ENCODE measurements at regions not wholly inside any gene's neighbourhood (a gene's known extent, or its start where the extent isn't known, plus 50 kb on each side); places are given as distances from the start of the nearest gene placed in this dataset.

- no peaks in the 10 kb centered on the region for H3K9me3 ChIP-seq (replicated peaks; ENCODE audit: control insufficient read depth, low read depth, low read length)
- no CpG with 5 or more reads among the region's 2 CpGs for WGBS (ENCODE audit: insufficient coverage)
- no peaks in the 10 kb centered on the region for H3K27me3 ChIP-seq (ENCODE audit: control insufficient read depth, insufficient read depth, low read length)
- H3K36me3 ChIP-seq (ENCODE audit: control insufficient read depth, insufficient read depth, low read length), result no peaks in the 10 kb centered on the region
- no peak for DNase-seq
- no peaks in the 10 kb centered on the region for H3K4me1 ChIP-seq (ENCODE audit: control insufficient read depth, insufficient read depth, low read length)
- no peak overlapping the region for H3K4me3 ChIP-seq (ENCODE audit: low read length)
- no peak overlapping the region for H3K27ac ChIP-seq (ENCODE audit: low read length)
These were observed 335.3 kb upstream of the SMIM21 start for GRCh38 chr18:75762758-75763157.

GRCh38 chr18:75760208-75760607, 332.7 kb upstream of the SMIM21 start:
- no peaks in the 10 kb centered on the region for H3K27me3 ChIP-seq (ENCODE audit: control insufficient read depth, insufficient read depth, low read length)
- no CpG with 5 or more reads among the region's 1 CpG for WGBS (ENCODE audit: insufficient coverage)
- no peaks in the 10 kb centered on the region for H3K4me1 ChIP-seq (ENCODE audit: control insufficient read depth, insufficient read depth, low read length)
- no peak overlapping the region for H3K27ac ChIP-seq (ENCODE audit: low read length)
- H3K4me3 ChIP-seq (ENCODE audit: low read length), result no peak overlapping the region
- H3K9me3 ChIP-seq (replicated peaks; ENCODE audit: control insufficient read depth, low read depth, low read length), result no peaks in the 10 kb centered on the region
- no peaks in the 10 kb centered on the region for H3K36me3 ChIP-seq (ENCODE audit: control insufficient read depth, insufficient read depth, low read length)
- no peak for DNase-seq

GRCh38 chr18:75757951-75758350, 330.4 kb upstream of the SMIM21 start:
- no peak overlapping the region for H3K4me3 ChIP-seq (ENCODE audit: low read length)
- H3K27me3 ChIP-seq (ENCODE audit: control insufficient read depth, insufficient read depth, low read length), result no peaks in the 10 kb centered on the region
- no peak overlapping the region for H3K27ac ChIP-seq (ENCODE audit: low read length)
- no peak for DNase-seq
- 51% methylated on average over 6 of the region's 7 CpGs for WGBS (ENCODE audit: insufficient coverage)
- no peaks in the 10 kb centered on the region for H3K9me3 ChIP-seq (replicated peaks; ENCODE audit: control insufficient read depth, low read depth, low read length)
- H3K36me3 ChIP-seq (ENCODE audit: control insufficient read depth, insufficient read depth, low read length), result no peaks in the 10 kb centered on the region
- no peaks in the 10 kb centered on the region for H3K4me1 ChIP-seq (ENCODE audit: control insufficient read depth, insufficient read depth, low read length)

- WGBS (ENCODE audit: insufficient coverage), result 79% methylated on average over 2 of the region's 3 CpGs
- Histone ChIP-seq H3K27ac (ENCODE audit: low read length) (no peak overlapping the region), H3K4me1 (ENCODE audit: control insufficient read depth, insufficient read depth, low read length) (no peaks in the 10 kb centered on the region), H3K4me3 (ENCODE audit: low read length) (no peak overlapping the region), H3K9me3 (replicated peaks; ENCODE audit: control insufficient read depth, low read depth, low read length) (no peaks in the 10 kb centered on the region), H3K27me3 (ENCODE audit: control insufficient read depth, insufficient read depth, low read length) (no peaks in the 10 kb centered on the region), H3K36me3 (ENCODE audit: control insufficient read depth, insufficient read depth, low read length) (no peaks in the 10 kb centered on the region)
- DNase-seq, result no peak
These were observed 326.9 kb upstream of the SMIM21 start for GRCh38 chr18:75754433-75754832.

- DNase-seq, result no peak
- Histone ChIP-seq H3K4me3 (ENCODE audit: low read length) (no peak overlapping the region), H3K27ac (ENCODE audit: low read length) (no peak overlapping the region), H3K4me1 (ENCODE audit: control insufficient read depth, insufficient read depth, low read length) (no peaks in the 10 kb centered on the region), H3K27me3 (ENCODE audit: control insufficient read depth, insufficient read depth, low read length) (no peaks in the 10 kb centered on the region), H3K9me3 (replicated peaks; ENCODE audit: control insufficient read depth, low read depth, low read length) (no peaks in the 10 kb centered on the region), H3K36me3 (ENCODE audit: control insufficient read depth, insufficient read depth, low read length) (no peaks in the 10 kb centered on the region)
- WGBS (ENCODE audit: insufficient coverage), result 93% methylated on average over 3 of the region's 3 CpGs
These were observed 326.2 kb upstream of the SMIM21 start for GRCh38 chr18:75753753-75754152.

GRCh38 chr18:75752740-75753263, 325.3 kb upstream of the SMIM21 start:
- Histone ChIP-seq H3K36me3 (ENCODE audit: control insufficient read depth, insufficient read depth, low read length) (no peaks in the 10 kb centered on the region), H3K4me3 (ENCODE audit: low read length) (no peak overlapping the region), H3K27me3 (ENCODE audit: control insufficient read depth, insufficient read depth, low read length) (no peaks in the 10 kb centered on the region), H3K27ac (ENCODE audit: low read length) (no peak overlapping the region), H3K4me1 (ENCODE audit: control insufficient read depth, insufficient read depth, low read length) (no peaks in the 10 kb centered on the region), H3K9me3 (replicated peaks; ENCODE audit: control insufficient read depth, low read depth, low read length) (no peaks in the 10 kb centered on the region)
- no peak for DNase-seq
- WGBS (ENCODE audit: insufficient coverage), result 69% methylated on average over 11 of the region's 11 CpGs

- no peak for DNase-seq
- Histone ChIP-seq H3K4me3 (ENCODE audit: low read length) (no peak overlapping the region), H3K27me3 (ENCODE audit: control insufficient read depth, insufficient read depth, low read length) (no peaks in the 10 kb centered on the region), H3K9me3 (replicated peaks; ENCODE audit: control insufficient read depth, low read depth, low read length) (no peaks in the 10 kb centered on the region), H3K4me1 (ENCODE audit: control insufficient read depth, insufficient read depth, low read length) (peaks cover 5% of the 10 kb centered on the region), H3K27ac (ENCODE audit: low read length) (no peak overlapping the region), H3K36me3 (ENCODE audit: control insufficient read depth, insufficient read depth, low read length) (no peaks in the 10 kb centered on the region)
- 91% methylated on average over 5 of the region's 7 CpGs for WGBS (ENCODE audit: insufficient coverage)
These were observed 317.6 kb upstream of the SMIM21 start for GRCh38 chr18:75745147-75745546.

GRCh38 chr18:75742516-75742915, 315.0 kb upstream of the SMIM21 start:
- no CpG with 5 or more reads among the region's 4 CpGs for WGBS (ENCODE audit: insufficient coverage)
- peaks cover 5% of the 10 kb centered on the region for H3K4me1 ChIP-seq (ENCODE audit: control insufficient read depth, insufficient read depth, low read length)
- H3K36me3 ChIP-seq (ENCODE audit: control insufficient read depth, insufficient read depth, low read length), result no peaks in the 10 kb centered on the region
- H3K9me3 ChIP-seq (replicated peaks; ENCODE audit: control insufficient read depth, low read depth, low read length), result no peaks in the 10 kb centered on the region
- H3K4me3 ChIP-seq (ENCODE audit: low read length), result no peak overlapping the region
- no peak overlapping the region for H3K27ac ChIP-seq (ENCODE audit: low read length)
- H3K27me3 ChIP-seq (ENCODE audit: control insufficient read depth, insufficient read depth, low read length), result no peaks in the 10 kb centered on the region
- DNase-seq, result peak; percentile 82

GRCh38 chr18:75739682-75740081, 312.2 kb upstream of the SMIM21 start:
- DNase-seq, result no peak
- no peaks in the 10 kb centered on the region for H3K36me3 ChIP-seq (ENCODE audit: control insufficient read depth, insufficient read depth, low read length)
- H3K9me3 ChIP-seq (replicated peaks; ENCODE audit: control insufficient read depth, low read depth, low read length), result no peaks in the 10 kb centered on the region
- H3K27ac ChIP-seq (ENCODE audit: low read length), result no peak overlapping the region
- H3K4me3 ChIP-seq (ENCODE audit: low read length), result no peak overlapping the region
- no peaks in the 10 kb centered on the region for H3K27me3 ChIP-seq (ENCODE audit: control insufficient read depth, insufficient read depth, low read length)
- peaks cover 5% of the 10 kb centered on the region for H3K4me1 ChIP-seq (ENCODE audit: control insufficient read depth, insufficient read depth, low read length)
- WGBS (ENCODE audit: insufficient coverage), result no CpG with 5 or more reads among the region's 7 CpGs

- Histone ChIP-seq H3K27me3 (ENCODE audit: control insufficient read depth, insufficient read depth, low read length) (no peaks in the 10 kb centered on the region), H3K9me3 (replicated peaks; ENCODE audit: control insufficient read depth, low read depth, low read length) (no peaks in the 10 kb centered on the region), H3K36me3 (ENCODE audit: control insufficient read depth, insufficient read depth, low read length) (no peaks in the 10 kb centered on the region), H3K4me3 (ENCODE audit: low read length) (no peak overlapping the region), H3K27ac (ENCODE audit: low read length) (no peak overlapping the region), H3K4me1 (ENCODE audit: control insufficient read depth, insufficient read depth, low read length) (no peaks in the 10 kb centered on the region)
- no peak for DNase-seq
- no CpG with 5 or more reads among the region's 2 CpGs for WGBS (ENCODE audit: insufficient coverage)
These were observed 307.8 kb upstream of the SMIM21 start for GRCh38 chr18:75735291-75735690.

- DNase-seq, result no peak
- Histone ChIP-seq H3K4me1 (ENCODE audit: control insufficient read depth, insufficient read depth, low read length) (no peaks in the 10 kb centered on the region), H3K27me3 (ENCODE audit: control insufficient read depth, insufficient read depth, low read length) (no peaks in the 10 kb centered on the region), H3K27ac (ENCODE audit: low read length) (no peak overlapping the region), H3K9me3 (replicated peaks; ENCODE audit: control insufficient read depth, low read depth, low read length) (no peaks in the 10 kb centered on the region), H3K4me3 (ENCODE audit: low read length) (no peak overlapping the region), H3K36me3 (ENCODE audit: control insufficient read depth, insufficient read depth, low read length) (no peaks in the 10 kb centered on the region)
- WGBS (ENCODE audit: insufficient coverage), result no CpG with 5 or more reads among the region's 5 CpGs
These were observed 302.7 kb upstream of the SMIM21 start for GRCh38 chr18:75730249-75730648.
